ENCODE measurements at regions not wholly inside any gene's neighbourhood (a gene's known extent, or its start where the extent isn't known, plus 50 kb on each side); places are given as distances from the start of the nearest gene placed in this dataset.

- TF ChIP-seq TAF1 (IDR thresholded peaks at IDR 0.05; ENCODE audit: borderline replicate concordance, low read depth, low read length) = no peak
- TF ChIP-seq POLR2AphosphoS5 (IDR thresholded peaks at IDR 0.05; ENCODE audit: low read depth, low read length) = no peak
Measured at GRCh38 chr22:34587357-34588356, 478.3 kb upstream of the ISX start.

Measured in GM12892 (cell line).